Neural progenitor cell (in vitro differentiated cells): ENCODE measurements at regions not wholly inside any gene's neighbourhood (a gene's known extent, or its start where the extent isn't known, plus 50 kb on each side); places are given as distances from the start of the nearest gene placed in this dataset.

Source experiments
- DNase-seq: peaks from one replicate; pipeline ENCODE4 v3.0.0-alpha.2; 2016; ENCODE audit warnings: low spot score
- H2AFZ ChIP-seq: fragments of 200-600 bp; sonication (generic); replicated peaks from 2 replicates; pipeline ENCODE4 v1.6.1; 2016; ENCODE audit warnings: antibody characterized with exemption
- H3F3A ChIP-seq: fragments of 200-600 bp; sonication (generic); 2 replicates; pipeline ENCODE4 v1.6.1; 2016; ENCODE audit warnings: antibody characterized with exemption, low read depth
- H3K27ac ChIP-seq: fragments of 200-600 bp; sonication (generic); 2 replicates; pipeline ENCODE4 v1.5.1; 2016; ENCODE audit warnings: mild to moderate bottlenecking
- H3K27me3 ChIP-seq: fragments of 200-600 bp; sonication (generic); 2 replicates; pipeline ENCODE4 v1.6.1; 2016; ENCODE audit warnings: mild to moderate bottlenecking, moderate library complexity
- H3K36me3 ChIP-seq: fragments of 200-600 bp; sonication (generic); 2 replicates; pipeline ENCODE4 v1.5.1; 2016
- H3K4me1 ChIP-seq: fragments of 200-600 bp; sonication (generic); 2 replicates; pipeline ENCODE4 v1.6.1; 2016; ENCODE audit warnings: mixed run types
- H3K4me2 ChIP-seq: fragments of 200-600 bp; sonication (generic); 2 replicates; pipeline ENCODE4 v1.6.1; 2016
- H3K4me3 ChIP-seq: fragments of 200-600 bp; sonication (generic); 2 replicates; pipeline ENCODE4 v1.5.1; 2016
- H3K79me2 ChIP-seq: fragments of 200-600 bp; sonication (generic); 2 replicates; pipeline ENCODE4 v1.6.1; 2016; ENCODE audit warnings: low read depth
- H3K9ac ChIP-seq: fragments of 200-600 bp; sonication (generic); 2 replicates; pipeline ENCODE4 v1.6.1; 2016
- H3K9me3 ChIP-seq: fragments of 200-600 bp; sonication (generic); 2 replicates; pipeline ENCODE4 v1.5.1; 2016; ENCODE audit warnings: low read depth
- H4K20me1 ChIP-seq: fragments of 200-600 bp; sonication (generic); 2 replicates; pipeline ENCODE4 v1.6.1; 2016; ENCODE audit warnings: low read depth
- H3K27ac Mint-ChIP-seq: 3 replicates; pipeline ENCODE4 v1.8.0; 2021; ENCODE audit warnings: mixed read lengths
- H3K27me3 Mint-ChIP-seq: 2 replicates; pipeline ENCODE4 v1.8.0; 2022; ENCODE audit warnings: low read depth, mild to moderate bottlenecking, inconsistent platforms, moderate library complexity, mixed read lengths; ENCODE audit not compliant: insufficient read depth
- H3K36me3 Mint-ChIP-seq: 3 replicates; pipeline ENCODE4 v1.8.0; 2021; ENCODE audit warnings: mixed read lengths
- H3K4me1 Mint-ChIP-seq: 3 replicates; pipeline ENCODE4 v1.8.0; 2021; ENCODE audit warnings: mixed read lengths
- H3K4me3 Mint-ChIP-seq: 3 replicates; pipeline ENCODE4 v1.8.0; 2021; ENCODE audit warnings: mild to moderate bottlenecking, moderate library complexity, mixed read lengths
- H3K9me3 Mint-ChIP-seq: 3 replicates; pipeline ENCODE4 v1.8.0; 2020; ENCODE audit warnings: mixed read lengths
- CTCF ChIP-seq: fragments of 200-600 bp; sonication (generic); IDR thresholded peaks from 2 replicates; pipeline ENCODE4 v1.5.1; 2017; ENCODE audit warnings: antibody characterized with exemption, mild to moderate bottlenecking
- EZH2 ChIP-seq: fragments of 200-600 bp; sonication (generic); IDR thresholded peaks from 2 replicates; pipeline ENCODE4 v1.6.1; 2017; ENCODE audit warnings: antibody characterized with exemption, mild to moderate bottlenecking, moderate library complexity
- EZH2phosphoT487 ChIP-seq: fragments of 200-600 bp; sonication (generic); IDR thresholded peaks from 2 replicates; pipeline ENCODE4 v1.6.1; 2017; ENCODE audit warnings: antibody characterized with exemption

- no peak overlapping the region for H3K4me3 Mint-ChIP-seq
- TF ChIP-seq CTCF (no peak), EZH2phosphoT487 (no peak), EZH2 (no peak)
- Histone ChIP-seq H3K27ac (no peak overlapping the region), H3K79me2 (no peaks in the 10 kb centered on the region), H3K4me3 (no peak overlapping the region), H4K20me1 (no peaks in the 10 kb centered on the region), H3K27me3 (no peaks in the 10 kb centered on the region), H3K36me3 (no peaks in the 10 kb centered on the region), H3K9me3 (peaks cover 6% of the 10 kb centered on the region), H3K4me1 (no peaks in the 10 kb centered on the region), H3K9ac (no peak overlapping the region), H3F3A (no peaks in the 10 kb centered on the region), H2AFZ (no peak overlapping the region), H3K4me2 (no peak overlapping the region)
- DNase-seq: no peak
- peaks cover 17% of the 10 kb centered on the region for H3K9me3 Mint-ChIP-seq
- peaks cover 3% of the 10 kb centered on the region for H3K4me1 Mint-ChIP-seq
- no peaks in the 10 kb centered on the region for H3K36me3 Mint-ChIP-seq
- no peak overlapping the region for H3K27ac Mint-ChIP-seq
- no peaks in the 10 kb centered on the region for H3K27me3 Mint-ChIP-seq
These were observed 56.3 kb upstream of the ATP6AP2 start for GRCh38 chrX:40524423-40524822.

- no peaks in the 10 kb centered on the region for H3K36me3 ChIP-seq
- H3K4me1 Mint-ChIP-seq: peaks cover 3% of the 10 kb centered on the region
- no peaks in the 10 kb centered on the region for H3F3A ChIP-seq
- no peak for TF ChIP-seq CTCF
- TF ChIP-seq EZH2: no peak
- no peak for TF ChIP-seq EZH2phosphoT487
- no peaks in the 10 kb centered on the region for H3K36me3 Mint-ChIP-seq
- no peak overlapping the region for H3K4me3 Mint-ChIP-seq
- H3K27me3 Mint-ChIP-seq: no peaks in the 10 kb centered on the region
- peaks cover 6% of the 10 kb centered on the region for H3K9me3 ChIP-seq
- no peak overlapping the region for H2AFZ ChIP-seq
- H3K4me1 ChIP-seq: no peaks in the 10 kb centered on the region
- no peak overlapping the region for H3K9ac ChIP-seq
- H3K4me3 ChIP-seq: no peak overlapping the region
- no peak overlapping the region for H3K27ac Mint-ChIP-seq
- no peaks in the 10 kb centered on the region for H3K79me2 ChIP-seq
- no peak overlapping the region for H3K27ac ChIP-seq
- H3K9me3 Mint-ChIP-seq: peaks cover 18% of the 10 kb centered on the region
- H3K4me2 ChIP-seq: no peak overlapping the region
- H4K20me1 ChIP-seq: no peaks in the 10 kb centered on the region
- H3K27me3 ChIP-seq: no peaks in the 10 kb centered on the region
- no peak for DNase-seq
These were observed 56.9 kb upstream of the ATP6AP2 start for GRCh38 chrX:40523852-40524251.

DNA sequence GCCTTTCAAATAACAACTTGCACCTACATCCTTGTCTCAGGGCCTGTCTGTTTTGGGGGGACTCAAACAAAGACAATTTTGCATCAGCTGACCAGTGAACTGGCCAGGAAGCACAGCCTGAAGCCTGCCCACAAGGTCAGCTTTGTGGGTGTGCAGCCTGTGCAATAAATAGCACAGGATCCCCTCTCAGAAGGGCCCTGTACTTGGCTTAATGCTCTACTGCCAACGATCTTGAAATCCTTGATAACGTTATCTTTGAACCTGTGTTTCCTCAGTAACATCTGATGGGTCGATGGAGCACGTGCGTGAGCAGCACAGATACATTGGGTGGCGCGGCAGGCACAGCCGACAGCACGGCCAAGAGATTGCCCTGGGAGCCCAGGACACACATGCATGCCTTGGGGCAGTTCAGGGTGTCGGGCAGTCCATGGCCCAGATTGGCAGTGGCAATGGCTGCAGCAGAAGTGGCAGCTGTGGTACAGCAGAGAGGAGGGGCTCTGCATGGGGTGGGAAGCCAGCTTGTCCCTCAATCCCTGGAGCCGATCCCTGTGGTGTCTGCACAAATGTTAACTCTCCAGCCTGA, 58.8 kb upstream of the ATP6AP2 start:
- Histone ChIP-seq H3K36me3 (no peaks in the 10 kb centered on the region), H2AFZ (no peak overlapping the region), H3K4me2 (no peak overlapping the region), H4K20me1 (no peaks in the 10 kb centered on the region), H3K9ac (no peak overlapping the region), H3F3A (no peaks in the 10 kb centered on the region), H3K4me3 (no peak overlapping the region), H3K27me3 (no peaks in the 10 kb centered on the region), H3K9me3 (peaks cover 6% of the 10 kb centered on the region), H3K79me2 (no peaks in the 10 kb centered on the region), H3K4me1 (no peaks in the 10 kb centered on the region), H3K27ac (no peak overlapping the region)
- Mint-ChIP-seq H3K36me3 (no peaks in the 10 kb centered on the region), H3K9me3 (peaks cover 21% of the 10 kb centered on the region), H3K4me3 (no peak overlapping the region), H3K27ac (no peak overlapping the region), H3K27me3 (peaks cover 2% of the 10 kb centered on the region), H3K4me1 (peaks cover 3% of the 10 kb centered on the region)
- no peak for DNase-seq
- TF ChIP-seq EZH2phosphoT487 (no peak), CTCF (no peak), EZH2 (no peak)
